CMK (cell line): ENCODE measurements at regions not wholly inside any gene's neighbourhood (a gene's known extent, or its start where the extent isn't known, plus 50 kb on each side); places are given as distances from the start of the nearest gene placed in this dataset.

ENCODE experiments used
- DNase-seq: peaks from one replicate; pipeline ENCODE4 v3.0.0-alpha.2; 2010; ENCODE audit warnings: low read depth

- no peak for DNase-seq
Observed at GRCh38 chr15:94917068-94917467, 685.7 kb downstream of the MCTP2 start.

GRCh38 chr15:94921936-94922335 is 690.6 kb downstream of the MCTP2 start:
- DNase-seq: no peak

GRCh38 chr15:94924057-94924456 is 692.7 kb downstream of the MCTP2 start:
- DNase-seq: no peak

GRCh38 chr15:94924971-94925598 is 693.7 kb downstream of the MCTP2 start:
- no peak for DNase-seq

GRCh38 chr15:94925680-94926079 is 694.3 kb downstream of the MCTP2 start:
- no peak for DNase-seq

- DNase-seq: no peak
Observed at GRCh38 chr15:94927003-94927402, 695.6 kb downstream of the MCTP2 start.

- no peak for DNase-seq
Observed at GRCh38 chr15:94929282-94929681, 697.9 kb downstream of the MCTP2 start.

- no peak for DNase-seq
Observed at GRCh38 chr15:94930441-94930840, 699.1 kb downstream of the MCTP2 start.

GRCh38 chr15:94930960-94931359 is 699.6 kb downstream of the MCTP2 start:
- DNase-seq: no peak

GRCh38 chr15:94934440-94934839 is 703.1 kb downstream of the MCTP2 start:
- no peak for DNase-seq

GRCh38 chr15:94937242-94937641 is 705.9 kb downstream of the MCTP2 start:
- no peak for DNase-seq

GRCh38 chr15:94943888-94944287 is 712.5 kb downstream of the MCTP2 start:
- DNase-seq: no peak

GRCh38 chr15:94951538-94951937 is 720.2 kb downstream of the MCTP2 start:
- no peak for DNase-seq

GRCh38 chr15:94963953-94964352 is 732.6 kb downstream of the MCTP2 start:
- DNase-seq: no peak

GRCh38 chr15:94965593-94965992 is 734.2 kb downstream of the MCTP2 start:
- no peak for DNase-seq

GRCh38 chr15:94968133-94968532 is 736.8 kb downstream of the MCTP2 start:
- no peak for DNase-seq

GRCh38 chr15:94970096-94970495 is 738.7 kb downstream of the MCTP2 start:
- no peak for DNase-seq

- DNase-seq: no peak
Observed at GRCh38 chr15:94970802-94971201, 739.4 kb downstream of the MCTP2 start.

- DNase-seq: no peak
Observed at GRCh38 chr15:94972314-94972713, 741.0 kb downstream of the MCTP2 start.

- DNase-seq: no peak
Observed at GRCh38 chr15:94987085-94987484, 755.7 kb downstream of the MCTP2 start.

- no peak for DNase-seq
Observed at GRCh38 chr15:94991718-94992117, 760.4 kb downstream of the MCTP2 start.

GRCh38 chr15:95009635-95010034 is 778.3 kb downstream of the MCTP2 start:
- no peak for DNase-seq

- no peak for DNase-seq
Observed at GRCh38 chr15:95013381-95013780, 782.0 kb downstream of the MCTP2 start.

- no peak for DNase-seq
Observed at GRCh38 chr15:95016511-95017229, 785.3 kb downstream of the MCTP2 start.
